ENCODE measurements at regions not wholly inside any gene's neighbourhood (a gene's known extent, or its start where the extent isn't known, plus 50 kb on each side); places are given as distances from the start of the nearest gene placed in this dataset.

GRCh38 chr4:62243895-62244294, 1043.8 kb downstream of the ADGRL3 start:
- no peak for DNase-seq (ENCODE audit: low read depth)

- DNase-seq (ENCODE audit: low read depth) = no peak
Measured at GRCh38 chr4:62235911-62236310, 1035.8 kb downstream of the ADGRL3 start.

GRCh38 chr4:62232814-62233213, 1032.7 kb downstream of the ADGRL3 start:
- DNase-seq (ENCODE audit: low read depth) = no peak

- no peak for DNase-seq (ENCODE audit: low read depth)
Measured at GRCh38 chr4:62231994-62232393, 1031.9 kb downstream of the ADGRL3 start.

- DNase-seq (ENCODE audit: low read depth) = no peak
Measured at GRCh38 chr4:62226082-62226481, 1026.0 kb downstream of the ADGRL3 start.

GRCh38 chr4:62222121-62222520, 1022.0 kb downstream of the ADGRL3 start:
- no peak for DNase-seq (ENCODE audit: low read depth)

GRCh38 chr4:62210486-62210885, 1010.4 kb downstream of the ADGRL3 start:
- DNase-seq (ENCODE audit: low read depth) = no peak

GRCh38 chr4:62209757-62210485, 1009.8 kb downstream of the ADGRL3 start:
- no peak for DNase-seq (ENCODE audit: low read depth)

GRCh38 chr4:62208921-62209320, 1008.8 kb downstream of the ADGRL3 start:
- DNase-seq (ENCODE audit: low read depth) = no peak

GRCh38 chr4:62204136-62204535, 1004.0 kb downstream of the ADGRL3 start:
- DNase-seq (ENCODE audit: low read depth) = no peak

- no peak for DNase-seq (ENCODE audit: low read depth)
Measured at GRCh38 chr4:62199291-62199810, 999.2 kb downstream of the ADGRL3 start.

GRCh38 chr4:62196338-62196737, 996.2 kb downstream of the ADGRL3 start:
- no peak for DNase-seq (ENCODE audit: low read depth)

GRCh38 chr4:62194342-62194741, 994.2 kb downstream of the ADGRL3 start:
- DNase-seq (ENCODE audit: low read depth) = no peak

GRCh38 chr4:62193761-62194160, 993.6 kb downstream of the ADGRL3 start:
- no peak for DNase-seq (ENCODE audit: low read depth)

- DNase-seq (ENCODE audit: low read depth) = no peak
Measured at GRCh38 chr4:62191451-62192240, 991.5 kb downstream of the ADGRL3 start.

- no peak for DNase-seq (ENCODE audit: low read depth)
Measured at GRCh38 chr4:62170235-62170634, 970.1 kb downstream of the ADGRL3 start.

GRCh38 chr4:62168681-62169080, 968.6 kb downstream of the ADGRL3 start:
- DNase-seq (ENCODE audit: low read depth) = no peak

GRCh38 chr4:62162606-62163005, 962.5 kb downstream of the ADGRL3 start:
- DNase-seq (ENCODE audit: low read depth) = no peak

- DNase-seq (ENCODE audit: low read depth) = no peak
Measured at GRCh38 chr4:62161446-62161845, 961.3 kb downstream of the ADGRL3 start.

- DNase-seq (ENCODE audit: low read depth) = no peak
Measured at GRCh38 chr4:62159876-62160275, 959.8 kb downstream of the ADGRL3 start.

- no peak for DNase-seq (ENCODE audit: low read depth)
Measured at GRCh38 chr4:62159306-62159705, 959.2 kb downstream of the ADGRL3 start.

- no peak for DNase-seq (ENCODE audit: low read depth)
Measured at GRCh38 chr4:62156205-62156604, 956.1 kb downstream of the ADGRL3 start.

- no peak for DNase-seq (ENCODE audit: low read depth)
Measured at GRCh38 chr4:62145276-62145675, 945.1 kb downstream of the ADGRL3 start.
